NB4 (cell line): ENCODE measurements at regions not wholly inside any gene's neighbourhood (a gene's known extent, or its start where the extent isn't known, plus 50 kb on each side); places are given as distances from the start of the nearest gene placed in this dataset.

Experiments used
- MYC ChIP-seq: IDR thresholded peaks from 2 replicates; pipeline ENCODE4 v1.6.1; 2011; ENCODE audit warnings: low read depth, low read length
- POLR2A ChIP-seq: IDR thresholded peaks from 2 replicates; pipeline ENCODE4 v1.6.1; 2011; ENCODE audit warnings: mild to moderate bottlenecking; ENCODE audit not compliant: insufficient read length; ENCODE audit errors: extremely low read depth
- TF ChIP-seq, protein P1 (sequence below): IDR thresholded peaks from one replicate; pipeline ENCODE4 v1.5.1; 2012; ENCODE audit warnings: low read depth, low read length
- TF ChIP-seq, protein P2 (sequence below): IDR thresholded peaks from 2 replicates; pipeline ENCODE4 v1.6.1; 2011; ENCODE audit warnings: low read depth, low read length

DNA sequence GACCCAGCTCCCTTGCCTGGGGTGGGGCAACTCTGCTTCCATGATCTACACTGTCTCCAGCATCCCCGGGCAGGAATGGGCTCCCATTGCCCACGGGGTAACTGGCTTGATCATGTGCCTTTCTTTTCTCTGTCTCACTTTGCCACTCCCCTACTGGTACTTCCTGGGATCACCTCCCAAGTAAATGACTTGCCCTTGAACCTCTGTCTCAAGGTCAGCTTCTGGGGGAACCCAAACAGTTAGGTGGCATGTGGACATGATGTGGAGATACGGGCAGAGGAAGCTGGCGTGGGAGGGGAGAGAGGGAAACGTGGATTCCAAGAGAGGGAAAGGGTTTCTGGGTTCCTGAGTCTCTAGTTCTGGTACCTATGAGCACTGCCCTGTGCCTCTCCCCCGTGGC lies 63.8 kb upstream of the RALY start:
- TF ChIP-seq, protein P1, sequence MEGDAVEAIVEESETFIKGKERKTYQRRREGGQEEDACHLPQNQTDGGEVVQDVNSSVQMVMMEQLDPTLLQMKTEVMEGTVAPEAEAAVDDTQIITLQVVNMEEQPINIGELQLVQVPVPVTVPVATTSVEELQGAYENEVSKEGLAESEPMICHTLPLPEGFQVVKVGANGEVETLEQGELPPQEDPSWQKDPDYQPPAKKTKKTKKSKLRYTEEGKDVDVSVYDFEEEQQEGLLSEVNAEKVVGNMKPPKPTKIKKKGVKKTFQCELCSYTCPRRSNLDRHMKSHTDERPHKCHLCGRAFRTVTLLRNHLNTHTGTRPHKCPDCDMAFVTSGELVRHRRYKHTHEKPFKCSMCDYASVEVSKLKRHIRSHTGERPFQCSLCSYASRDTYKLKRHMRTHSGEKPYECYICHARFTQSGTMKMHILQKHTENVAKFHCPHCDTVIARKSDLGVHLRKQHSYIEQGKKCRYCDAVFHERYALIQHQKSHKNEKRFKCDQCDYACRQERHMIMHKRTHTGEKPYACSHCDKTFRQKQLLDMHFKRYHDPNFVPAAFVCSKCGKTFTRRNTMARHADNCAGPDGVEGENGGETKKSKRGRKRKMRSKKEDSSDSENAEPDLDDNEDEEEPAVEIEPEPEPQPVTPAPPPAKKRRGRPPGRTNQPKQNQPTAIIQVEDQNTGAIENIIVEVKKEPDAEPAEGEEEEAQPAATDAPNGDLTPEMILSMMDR = no peak
- TF ChIP-seq, protein P2, sequence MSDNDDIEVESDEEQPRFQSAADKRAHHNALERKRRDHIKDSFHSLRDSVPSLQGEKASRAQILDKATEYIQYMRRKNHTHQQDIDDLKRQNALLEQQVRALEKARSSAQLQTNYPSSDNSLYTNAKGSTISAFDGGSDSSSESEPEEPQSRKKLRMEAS = no peak
- no peak for TF ChIP-seq POLR2A
- TF ChIP-seq MYC = no peak
